ENCODE measurements at regions not wholly inside any gene's neighbourhood (a gene's known extent, or its start where the extent isn't known, plus 50 kb on each side); places are given as distances from the start of the nearest gene placed in this dataset.

GRCh38 chr17:83196973-83197880 lies 117.8 kb downstream of the METRNL start:
- POLR2A ChIA-PET = interaction anchor here (0.5 kb wide), 1 partner anchor 1495 kb away, joined by 3 read pairs; no protein-coding TSS in a partner anchor
- H3K9me3 Mint-ChIP-seq (ENCODE audit: unreplicated experiment) = no peaks in the 10 kb centered on the region

GRCh38 chr17:83198366-83199341 lies 119.2 kb downstream of the METRNL start:
- ChIA-PET POLR2A (no interaction called here), CTCF (interaction anchor here (0.6 kb wide), 1 partner anchor 846 kb away, joined by 7 read pairs; no protein-coding TSS in a partner anchor)
- DNase-seq = peak in 1 of 2 experiments; percentile 19
- peaks cover 11% of the 10 kb centered on the region; the same call in 1 of the 2 replicates for H3K9me3 ChIP-seq
- H3K27me3 Mint-ChIP-seq (ENCODE audit: insufficient read depth, unreplicated experiment) = no peaks in the 10 kb centered on the region
- no peak for TF ChIP-seq CTCF (IDR thresholded peaks at IDR 0.05; ENCODE audit: insufficient read depth in 1 of 2, low read depth in 1 of 2, low read length in 1 of 2, severe bottlenecking in 1 of 2, unreplicated experiment in 1 of 2)
- no peaks in the 10 kb centered on the region for H3K4me1 Mint-ChIP-seq (ENCODE audit: low read depth, unreplicated experiment)
- H3K36me3 ChIP-seq (ENCODE audit: control insufficient read depth, insufficient read depth, low read length) = no peaks in the 10 kb centered on the region
- no peaks in the 10 kb centered on the region for H3K27me3 ChIP-seq (replicated peaks; ENCODE audit: control insufficient read depth, insufficient read depth, low read length)
- H3K27ac Mint-ChIP-seq (ENCODE audit: unreplicated experiment) = no peak overlapping the region
- BruUV-seq (replicated peaks) = no TSS peak
- intact Hi-C loops (cut with micrococcal nuclease; ENCODE audit: unreplicated experiment) = no loop called here
- H3K4me1 ChIP-seq = no peaks in the 10 kb centered on the region
- no peaks in the 10 kb centered on the region for H3K9me3 Mint-ChIP-seq (ENCODE audit: unreplicated experiment)
- no peak overlapping the region for H3K4me3 Mint-ChIP-seq (ENCODE audit: unreplicated experiment)
- H3K36me3 Mint-ChIP-seq (ENCODE audit: insufficient read depth, unreplicated experiment) = no peaks in the 10 kb centered on the region
- H3K4me3 ChIP-seq (ENCODE audit: low read depth, low read length) = no peak overlapping the region

More at GRCh38 chr17:83196973-83197880, 117.8 kb downstream of the METRNL start:
- Histone ChIP-seq H3K4me1 (no peaks in the 10 kb centered on the region), H3K4me3 (ENCODE audit: low read depth, low read length) (no peak overlapping the region), H3K36me3 (ENCODE audit: control insufficient read depth, insufficient read depth, low read length) (no peaks in the 10 kb centered on the region), H3K27me3 (replicated peaks; ENCODE audit: control insufficient read depth, insufficient read depth, low read length) (no peaks in the 10 kb centered on the region), H3K9me3 (peaks cover 13% of the 10 kb centered on the region; the same call in 1 of the 2 replicates)
- no peak for TF ChIP-seq CTCF (IDR thresholded peaks at IDR 0.05; ENCODE audit: insufficient read depth in 1 of 2, low read depth in 1 of 2, low read length in 1 of 2, severe bottlenecking in 1 of 2, unreplicated experiment in 1 of 2)
- Mint-ChIP-seq H3K4me3 (ENCODE audit: unreplicated experiment) (no peak overlapping the region), H3K27me3 (ENCODE audit: insufficient read depth, unreplicated experiment) (no peaks in the 10 kb centered on the region), H3K27ac (ENCODE audit: unreplicated experiment) (no peak overlapping the region), H3K4me1 (ENCODE audit: low read depth, unreplicated experiment) (no peaks in the 10 kb centered on the region), H3K36me3 (ENCODE audit: insufficient read depth, unreplicated experiment) (no peaks in the 10 kb centered on the region)
- peak in 1 of 2 experiments; percentile 31 for DNase-seq
- intact Hi-C loops (cut with micrococcal nuclease; ENCODE audit: unreplicated experiment) = no loop called here
- BruUV-seq (replicated peaks) = no TSS peak
- CTCF ChIA-PET = no interaction called here

All from Caco-2 (cell line).